HepG2 (cell line): ENCODE measurements at regions not wholly inside any gene's neighbourhood (a gene's known extent, or its start where the extent isn't known, plus 50 kb on each side); places are given as distances from the start of the nearest gene placed in this dataset.

Experiments used
- ATAC-seq: fragments of 200-7000 bp; cut with Tn5 transposase; 3 replicates; pipeline ENCODE4 v1.9.1; 2020; ENCODE audit warnings: mild to moderate bottlenecking, moderate library complexity
- BruUV-seq: library from RNA; stranded (reverse); fragments of 400-500 nt; replicated peaks from 2 replicates; lab custom pipeline; 2021; lab: Mats Ljungman, UMichigan
- CTCF ChIA-PET: fragments of 300-600 bp; formaldehyde crosslinking; extraction: SDS; loops from one replicate; lab custom pipeline; 2021; ENCODE audit warnings: low total read pairs, inconsistent platforms, low intra/inter-chr PET ratio; lab: Yijun Ruan, JAX
- POLR2A ChIA-PET: fragments of 350-600 bp; sonication (Branson Sonifier 250); formaldehyde crosslinking; loops from one replicate; lab custom pipeline; 2020; ENCODE audit warnings: antibody characterized with exemption, inconsistent platforms; lab: Yijun Ruan, JAX
- DNase-seq: peaks from one replicate; pipeline ENCODE4 v3.0.0-alpha.2; 2015; ENCODE audit warnings: low spot score
- FAIRE-seq: peaks from 3 replicates; lab custom pipeline; 2011; peaks lifted over from hg19 to GRCh38; lab: Jason Lieb, UNC
- H2AFZ ChIP-seq: one replicate; pipeline ENCODE4 v1.6.1; 2011; ENCODE audit warnings: low read length, inconsistent platforms
- H3K27ac ChIP-seq: fragments of 300-600 bp; 3 replicates; pipeline ENCODE4 v1.8.0; 2011; ENCODE audit warnings: mixed run types, mild to moderate bottlenecking, mixed read lengths, low read length, inconsistent platforms; ENCODE audit not compliant: insufficient read depth; ENCODE audit errors: extremely low read length
- H3K27me3 ChIP-seq, 2 experiments: fragments of 200-600 bp in 1 of 2; 2 replicates in 1 of 2; 3 replicates in 1 of 2; pipeline versions ENCODE4 v1.6.0 to v1.8.0; 2011; ENCODE audit warnings: low read length in 2 of 2, mild to moderate bottlenecking in 2 of 2, moderate library complexity in 2 of 2, inconsistent platforms in 1 of 2; ENCODE audit not compliant: insufficient read depth in 2 of 2, control insufficient read depth in 1 of 2
- H3K36me3 ChIP-seq, 2 experiments: fragments of 200-600 bp in 1 of 2; replicated peaks in 1 of 2; 2 replicates in 1 of 2; 3 replicates in 1 of 2; pipeline versions ENCODE4 v1.5.1 to v1.8.0; 2011; ENCODE audit warnings: low read length in 2 of 2, inconsistent platforms in 1 of 2; ENCODE audit not compliant: insufficient read depth in 2 of 2, control insufficient read depth in 1 of 2
- H3K4me1 ChIP-seq: 2 replicates; pipeline ENCODE4 v1.5.1; 2012; ENCODE audit warnings: low read length, inconsistent platforms; ENCODE audit not compliant: insufficient read depth
- H3K4me2 ChIP-seq: 2 replicates; pipeline ENCODE4 v1.6.0; 2011; ENCODE audit warnings: low read depth, low read length, inconsistent platforms
- H3K4me3 ChIP-seq, 3 experiments: fragments of 200-600 bp in 1 of 3; sonication (generic), shearing (Covaris generic) in 1 of 3; replicated peaks in 1 of 3; 2 replicates each; pipeline ENCODE4 v1.5.1; 2011 to 2016; ENCODE audit warnings: low read length in 3 of 3, inconsistent platforms in 2 of 3, low read depth in 2 of 3, mild to moderate bottlenecking in 2 of 3, control low read depth in 1 of 3, mixed read lengths in 1 of 3; ENCODE audit not compliant: insufficient read depth in 1 of 3
- H3K79me2 ChIP-seq: one replicate; pipeline ENCODE4 v1.6.1; 2011; ENCODE audit warnings: low read length, inconsistent platforms; ENCODE audit not compliant: insufficient read depth
- H3K9ac ChIP-seq: 2 replicates; pipeline ENCODE4 v1.6.0; 2011; ENCODE audit warnings: mild to moderate bottlenecking, low read depth, low read length, inconsistent platforms; ENCODE audit not compliant: insufficient read depth
- H3K9me3 ChIP-seq: 2 replicates; pipeline ENCODE4 v1.5.1; 2012; ENCODE audit warnings: mild to moderate bottlenecking, low read length
- H4K20me1 ChIP-seq: 2 replicates; pipeline ENCODE4 v1.6.0; 2011; ENCODE audit warnings: inconsistent platforms, mild to moderate bottlenecking, low read length, moderate library complexity; ENCODE audit not compliant: insufficient read depth
- CHCHD3 ChIP-seq: sonication (generic); formaldehyde crosslinking; IDR thresholded peaks from 2 replicates; pipeline ENCODE4 v1.8.0; 2022; ENCODE audit warnings: mild to moderate bottlenecking, missing genetic modification reagents, moderate library complexity
- CREM ChIP-seq, 2 experiments: sonication (generic) in 1 of 2; formaldehyde crosslinking in 1 of 2; IDR thresholded peaks; 2 replicates each; pipeline versions ENCODE4 v1.4.0 to v1.6.1; 2016 to 2020; ENCODE audit warnings: antibody characterized with exemption in 1 of 2, mild to moderate bottlenecking in 1 of 2, missing genetic modification reagents in 1 of 2
- ESRRA ChIP-seq: sonication (generic); formaldehyde crosslinking; IDR thresholded peaks from 2 replicates; pipeline ENCODE4 v1.5.1; 2020; ENCODE audit warnings: mild to moderate bottlenecking, low read depth, missing genetic modification reagents
- LBX2 ChIP-seq: sonication (generic); formaldehyde crosslinking; IDR thresholded peaks from 2 replicates; pipeline ENCODE4 v1.5.0; 2020; ENCODE audit warnings: missing genetic modification reagents, mild to moderate bottlenecking, borderline replicate concordance
- NFYB ChIP-seq: sonication (generic); formaldehyde crosslinking; IDR thresholded peaks from 2 replicates; pipeline ENCODE4 v1.4.0; 2020; ENCODE audit warnings: missing genetic modification reagents
- NFYC ChIP-seq: IDR thresholded peaks from 2 replicates; pipeline ENCODE4 v1.6.1; 2016; ENCODE audit warnings: missing genetic modification reagents, missing compliant biosample characterization
- RAD51 ChIP-seq: fragments of 450-650 bp; IDR thresholded peaks from 2 replicates; pipeline ENCODE4 v1.6.1; 2016; ENCODE audit warnings: borderline replicate concordance
- RFX1 ChIP-seq: fragments of 450-650 bp; IDR thresholded peaks from 2 replicates; pipeline ENCODE4 v1.6.1; 2017
- YEATS4 ChIP-seq: sonication (generic); formaldehyde crosslinking; IDR thresholded peaks from 2 replicates; pipeline ENCODE4 v1.4.0; 2020; ENCODE audit warnings: missing genetic modification reagents, borderline replicate concordance
- ZBTB49 ChIP-seq: sonication (generic); formaldehyde crosslinking; IDR thresholded peaks from 2 replicates; pipeline ENCODE4 v1.4.0; 2020; ENCODE audit warnings: missing genetic modification reagents, borderline replicate concordance
- ZKSCAN5 ChIP-seq: sonication (generic); formaldehyde crosslinking; IDR thresholded peaks from 2 replicates; pipeline ENCODE4 v1.5.1; 2020; ENCODE audit warnings: mild to moderate bottlenecking, missing genetic modification reagents
- ZNF34 ChIP-seq: sonication (generic); formaldehyde crosslinking; IDR thresholded peaks from 2 replicates; pipeline ENCODE4 v1.4.0; 2020; ENCODE audit warnings: mild to moderate bottlenecking, missing genetic modification reagents, borderline replicate concordance
- ZNF503 ChIP-seq: sonication (generic); formaldehyde crosslinking; IDR thresholded peaks from 2 replicates; pipeline ENCODE4 v1.4.0; 2020; ENCODE audit warnings: missing genetic modification reagents
- ZNF512 ChIP-seq: sonication (generic); formaldehyde crosslinking; IDR thresholded peaks from 2 replicates; pipeline ENCODE4 v1.4.0; 2020; ENCODE audit warnings: mild to moderate bottlenecking, missing genetic modification reagents
- ZNF576 ChIP-seq: sonication (generic); formaldehyde crosslinking; IDR thresholded peaks from 2 replicates; pipeline ENCODE4 v1.4.0; 2020; ENCODE audit warnings: mild to moderate bottlenecking, missing genetic modification reagents
- ZNF7 ChIP-seq: IDR thresholded peaks from 2 replicates; pipeline ENCODE4 v1.6.1; 2016; ENCODE audit warnings: missing biosample characterization, missing genetic modification reagents
- ZNF724P ChIP-seq: sonication (generic); formaldehyde crosslinking; IDR thresholded peaks from 2 replicates; pipeline ENCODE4 v1.8.0; 2022; ENCODE audit warnings: missing genetic modification reagents, borderline replicate concordance
- ZNF780A ChIP-seq: sonication (generic); formaldehyde crosslinking; IDR thresholded peaks from 2 replicates; pipeline ENCODE4 v1.8.0; 2022; ENCODE audit warnings: mild to moderate bottlenecking, missing genetic modification reagents, moderate library complexity
- ZNF879 ChIP-seq: sonication (generic); formaldehyde crosslinking; IDR thresholded peaks from 2 replicates; pipeline ENCODE4 v1.8.1; 2023; ENCODE audit warnings: missing genetic modification reagents
- WGBS: methylation state at CpG from one replicate; pipeline ENCODE4 v1.1.6; 2017; ENCODE audit warnings: low lambda C conversion rate; 5-methylcytosine and 5-hydroxymethylcytosine counted together
- in situ Hi-C: cut with HindIII; loops from 2 replicates; pipeline ENCODE4 v1.10.0; 2017; ENCODE audit warnings: low pct_unique_long_range_greater_than_20kb; ENCODE audit not compliant: extremely low pct_ligation_motif_present
- intact Hi-C: fragments of 100-400 bp; cut with micrococcal nuclease; formaldehyde crosslinking; loops from one replicate; pipeline ENCODE4 v1.10.0; 2022; ENCODE audit not compliant: unreplicated experiment

GRCh38 chr20:50312682-50313521 is 122.3 kb downstream of the CEBPB start:
- DNase-seq, result no peak
- no peak for FAIRE-seq
- ChIA-PET CTCF (no interaction called here), POLR2A (interaction anchor here (0.6 to 3.2 kb wide), 2 partner anchors 9 to 43 kb away, joined by 3 to 10 read pairs; no protein-coding TSS in a partner anchor)
- Histone ChIP-seq H3K4me1 (peaks cover 26% of the 10 kb centered on the region), H4K20me1 (no peaks in the 10 kb centered on the region), H3K9me3 (no peaks in the 10 kb centered on the region), H3K27me3 (no peaks in the 10 kb centered on the region), H3K36me3 (no peaks in the 10 kb centered on the region), H2AFZ (no peak overlapping the region), H3K79me2 (no peaks in the 10 kb centered on the region), H3K4me2 (no peak overlapping the region), H3K4me3 (no peak overlapping the region), H3K9ac (no peak overlapping the region), H3K27ac (no peak overlapping the region)
- in situ Hi-C loops, result no loop called here
- WGBS, result 76% methylated on average over 16 of the region's 16 CpGs
- BruUV-seq, result no TSS peak
- intact Hi-C loops, result no loop called here
- ATAC-seq, result no peak
- TF ChIP-seq ZNF879 (CRISPR knock-in tag) (no peak), ZNF512 (no peak), ZKSCAN5 (no peak), NFYC (CRISPR knock-in tag) (peak; percentile 73), ZNF7 (CRISPR knock-in tag) (no peak), ESRRA (CRISPR knock-in tag) (no peak), ZNF780A (no peak), ZNF34 (CRISPR knock-in tag) (no peak), RFX1 (no peak), LBX2 (CRISPR knock-in tag) (no peak), RAD51 (peak; percentile 68), ZNF724P (no peak), CHCHD3 (CRISPR knock-in tag) (no peak), CREM (IDR thresholded peaks at IDR 0.05) (no peak), CREM (CRISPR knock-in tag; IDR thresholded peaks at IDR 0.05) (no peak), NFYB (peak; percentile 62), ZNF503 (CRISPR knock-in tag) (no peak), ZNF576 (CRISPR knock-in tag) (no peak), ZBTB49 (CRISPR knock-in tag) (no peak), YEATS4 (CRISPR knock-in tag) (no peak)
